IMR-90 (cell line): ENCODE measurements at regions not wholly inside any gene's neighbourhood (a gene's known extent, or its start where the extent isn't known, plus 50 kb on each side); places are given as distances from the start of the nearest gene placed in this dataset.
A peak's percentile ranks its signal among the peaks of the same experiment; 100 is the strongest.

Source experiments
- CEBPB ChIP-seq: IDR thresholded peaks from 2 replicates; pipeline ENCODE4 v1.6.1; 2012; ENCODE audit warnings: low read depth, low read length, improper control_type of control experiment
- FOS ChIP-seq: fragments of 150-350 bp; IDR thresholded peaks from 2 replicates; pipeline ENCODE4 v1.6.1; 2016; ENCODE audit warnings: low read depth, low read length
- MAFK ChIP-seq: IDR thresholded peaks from 2 replicates; pipeline ENCODE4 v1.6.1; 2012; ENCODE audit warnings: low read depth, low read length, improper control_type of control experiment
- MAZ ChIP-seq: IDR thresholded peaks from 2 replicates; pipeline ENCODE4 v1.6.1; 2012; ENCODE audit warnings: low read depth, mild to moderate bottlenecking, low read length, improper control_type of control experiment, moderate library complexity, borderline replicate concordance
- POLR2A ChIP-seq: IDR thresholded peaks from 2 replicates; pipeline ENCODE4 v1.6.1; 2012; ENCODE audit warnings: mild to moderate bottlenecking, low read depth, low read length
- RAD21 ChIP-seq: IDR thresholded peaks from 2 replicates; pipeline ENCODE4 v1.6.1; 2012; ENCODE audit warnings: low read length, improper control_type of control experiment
- RCOR1 ChIP-seq: IDR thresholded peaks from 2 replicates; pipeline ENCODE4 v1.6.1; 2012; ENCODE audit warnings: mild to moderate bottlenecking, low read length, improper control_type of control experiment; ENCODE audit not compliant: insufficient replicate concordance
- RFX5 ChIP-seq: IDR thresholded peaks from 2 replicates; pipeline ENCODE4 v1.8.0; 2012; ENCODE audit warnings: low read depth, mild to moderate bottlenecking, low read length, moderate library complexity
- TF ChIP-seq, protein P1 (sequence below): conservative IDR thresholded peaks from 2 replicates; pipeline ENCODE4 v1.5.1; 2012; ENCODE audit warnings: mild to moderate bottlenecking, low read depth, low read length, improper control_type of control experiment
- TF ChIP-seq, protein P2 (sequence below): fragments of 150-350 bp; IDR thresholded peaks from 2 replicates; pipeline ENCODE4 v1.6.1; 2017; ENCODE audit warnings: mild to moderate bottlenecking, antibody characterized with exemption, low read length, low read depth

DNA sequence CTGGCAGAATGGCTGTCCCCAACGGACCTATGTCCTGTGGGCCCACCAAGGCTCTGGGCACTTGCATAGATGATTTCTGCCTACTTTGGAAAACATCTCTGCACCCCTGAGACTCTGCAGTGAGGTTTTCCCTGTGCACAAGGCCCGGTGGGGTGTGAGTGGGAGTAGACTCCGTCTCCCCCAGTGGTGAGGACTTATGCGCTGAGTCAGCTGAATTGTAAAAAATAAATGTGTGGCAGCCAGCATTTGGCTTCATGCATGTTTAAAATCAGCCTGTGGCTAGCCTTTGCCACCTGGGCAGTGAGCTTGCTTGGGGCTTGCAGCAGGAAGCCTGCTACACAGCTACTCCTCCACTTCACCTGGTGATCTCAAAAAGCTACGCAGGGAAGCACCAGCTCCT lies 139.3 kb upstream of the WDR11 start:
- TF ChIP-seq, protein P1, sequence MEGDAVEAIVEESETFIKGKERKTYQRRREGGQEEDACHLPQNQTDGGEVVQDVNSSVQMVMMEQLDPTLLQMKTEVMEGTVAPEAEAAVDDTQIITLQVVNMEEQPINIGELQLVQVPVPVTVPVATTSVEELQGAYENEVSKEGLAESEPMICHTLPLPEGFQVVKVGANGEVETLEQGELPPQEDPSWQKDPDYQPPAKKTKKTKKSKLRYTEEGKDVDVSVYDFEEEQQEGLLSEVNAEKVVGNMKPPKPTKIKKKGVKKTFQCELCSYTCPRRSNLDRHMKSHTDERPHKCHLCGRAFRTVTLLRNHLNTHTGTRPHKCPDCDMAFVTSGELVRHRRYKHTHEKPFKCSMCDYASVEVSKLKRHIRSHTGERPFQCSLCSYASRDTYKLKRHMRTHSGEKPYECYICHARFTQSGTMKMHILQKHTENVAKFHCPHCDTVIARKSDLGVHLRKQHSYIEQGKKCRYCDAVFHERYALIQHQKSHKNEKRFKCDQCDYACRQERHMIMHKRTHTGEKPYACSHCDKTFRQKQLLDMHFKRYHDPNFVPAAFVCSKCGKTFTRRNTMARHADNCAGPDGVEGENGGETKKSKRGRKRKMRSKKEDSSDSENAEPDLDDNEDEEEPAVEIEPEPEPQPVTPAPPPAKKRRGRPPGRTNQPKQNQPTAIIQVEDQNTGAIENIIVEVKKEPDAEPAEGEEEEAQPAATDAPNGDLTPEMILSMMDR, result no peak
- no peak for TF ChIP-seq POLR2A
- peak; percentile 93 for TF ChIP-seq MAFK
- no peak for TF ChIP-seq CEBPB
- TF ChIP-seq, protein P2, sequence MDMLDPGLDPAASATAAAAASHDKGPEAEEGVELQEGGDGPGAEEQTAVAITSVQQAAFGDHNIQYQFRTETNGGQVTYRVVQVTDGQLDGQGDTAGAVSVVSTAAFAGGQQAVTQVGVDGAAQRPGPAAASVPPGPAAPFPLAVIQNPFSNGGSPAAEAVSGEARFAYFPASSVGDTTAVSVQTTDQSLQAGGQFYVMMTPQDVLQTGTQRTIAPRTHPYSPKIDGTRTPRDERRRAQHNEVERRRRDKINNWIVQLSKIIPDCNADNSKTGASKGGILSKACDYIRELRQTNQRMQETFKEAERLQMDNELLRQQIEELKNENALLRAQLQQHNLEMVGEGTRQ, result no peak
- TF ChIP-seq RFX5, result no peak
- TF ChIP-seq MAZ, result no peak
- TF ChIP-seq RAD21, result no peak
- TF ChIP-seq RCOR1, result no peak
- TF ChIP-seq FOS, result no peak
